Cardiac muscle cell (in vitro differentiated cells and primary cell): ENCODE measurements at regions not wholly inside any gene's neighbourhood (a gene's known extent, or its start where the extent isn't known, plus 50 kb on each side); places are given as distances from the start of the nearest gene placed in this dataset.
A peak's percentile ranks its signal among the peaks of the same experiment; 100 is the strongest.

ENCODE experiments used
- DNase-seq, 2 donors: peaks; one replicate each; pipeline versions ENCODE4 v3.0.0 to v3.0.0-alpha.2; 2010 to 2017; ENCODE audit warnings: low read depth in 1 of 2, low spot score in 1 of 2
- H3K27ac ChIP-seq: fragments of 200-600 bp; sonication (generic); 2 replicates; pipeline ENCODE4 v1.5.1; 2016
- H3K27me3 ChIP-seq: fragments of 200-600 bp; sonication (generic); 2 replicates; pipeline ENCODE4 v1.6.0; 2016; ENCODE audit warnings: control low read depth
- H3K36me3 ChIP-seq: fragments of 200-600 bp; sonication (generic); 2 replicates; pipeline ENCODE4 v1.5.1; 2016; ENCODE audit warnings: control low read depth
- H3K4me1 ChIP-seq: fragments of 200-600 bp; sonication (generic); 2 replicates; pipeline ENCODE4 v1.8.1; 2017; ENCODE audit warnings: low read depth, mild to moderate bottlenecking, mixed run types
- H3K4me3 ChIP-seq: fragments of 200-600 bp; sonication (generic); 2 replicates; pipeline ENCODE4 v1.5.1; 2016; ENCODE audit warnings: mild to moderate bottlenecking
- H3K9me3 ChIP-seq: fragments of 200-600 bp; sonication (generic); 2 replicates; pipeline ENCODE4 v1.5.1; 2017; ENCODE audit warnings: low read depth, mild to moderate bottlenecking, control low read depth
- TF ChIP-seq, protein P1 (sequence below): IDR thresholded peaks from 2 replicates; pipeline ENCODE4 v1.5.1; 2012; ENCODE audit warnings: low read depth, mild to moderate bottlenecking, low read length

DNA sequence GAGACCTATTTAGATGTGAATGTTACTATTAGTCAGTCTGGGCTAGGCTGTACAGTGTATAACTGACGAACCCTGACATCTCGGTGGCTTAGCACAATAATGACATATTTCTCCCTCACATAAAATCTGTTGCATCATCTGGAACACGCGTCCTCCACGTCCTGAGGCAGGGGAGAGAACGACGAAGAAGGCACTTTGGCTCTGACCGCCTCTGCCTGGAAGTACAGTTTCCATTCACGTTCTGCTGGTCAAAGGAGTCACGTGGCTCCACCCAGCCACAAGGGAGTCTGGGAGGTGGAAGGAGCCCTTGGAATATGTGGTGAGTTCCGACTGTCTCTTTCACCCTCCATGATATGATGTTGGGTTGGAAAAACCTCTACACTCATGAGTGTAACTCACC, 55.1 kb upstream of the CD82 start:
- no peaks in the 10 kb centered on the region for H3K9me3 ChIP-seq
- H3K4me3 ChIP-seq, result no peak overlapping the region
- no peak overlapping the region for H3K27ac ChIP-seq
- no peaks in the 10 kb centered on the region for H3K36me3 ChIP-seq
- TF ChIP-seq, protein P1, sequence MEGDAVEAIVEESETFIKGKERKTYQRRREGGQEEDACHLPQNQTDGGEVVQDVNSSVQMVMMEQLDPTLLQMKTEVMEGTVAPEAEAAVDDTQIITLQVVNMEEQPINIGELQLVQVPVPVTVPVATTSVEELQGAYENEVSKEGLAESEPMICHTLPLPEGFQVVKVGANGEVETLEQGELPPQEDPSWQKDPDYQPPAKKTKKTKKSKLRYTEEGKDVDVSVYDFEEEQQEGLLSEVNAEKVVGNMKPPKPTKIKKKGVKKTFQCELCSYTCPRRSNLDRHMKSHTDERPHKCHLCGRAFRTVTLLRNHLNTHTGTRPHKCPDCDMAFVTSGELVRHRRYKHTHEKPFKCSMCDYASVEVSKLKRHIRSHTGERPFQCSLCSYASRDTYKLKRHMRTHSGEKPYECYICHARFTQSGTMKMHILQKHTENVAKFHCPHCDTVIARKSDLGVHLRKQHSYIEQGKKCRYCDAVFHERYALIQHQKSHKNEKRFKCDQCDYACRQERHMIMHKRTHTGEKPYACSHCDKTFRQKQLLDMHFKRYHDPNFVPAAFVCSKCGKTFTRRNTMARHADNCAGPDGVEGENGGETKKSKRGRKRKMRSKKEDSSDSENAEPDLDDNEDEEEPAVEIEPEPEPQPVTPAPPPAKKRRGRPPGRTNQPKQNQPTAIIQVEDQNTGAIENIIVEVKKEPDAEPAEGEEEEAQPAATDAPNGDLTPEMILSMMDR, result no peak
- H3K27me3 ChIP-seq, result no peaks in the 10 kb centered on the region
- no peak for DNase-seq
- no peaks in the 10 kb centered on the region for H3K4me1 ChIP-seq

DNA sequence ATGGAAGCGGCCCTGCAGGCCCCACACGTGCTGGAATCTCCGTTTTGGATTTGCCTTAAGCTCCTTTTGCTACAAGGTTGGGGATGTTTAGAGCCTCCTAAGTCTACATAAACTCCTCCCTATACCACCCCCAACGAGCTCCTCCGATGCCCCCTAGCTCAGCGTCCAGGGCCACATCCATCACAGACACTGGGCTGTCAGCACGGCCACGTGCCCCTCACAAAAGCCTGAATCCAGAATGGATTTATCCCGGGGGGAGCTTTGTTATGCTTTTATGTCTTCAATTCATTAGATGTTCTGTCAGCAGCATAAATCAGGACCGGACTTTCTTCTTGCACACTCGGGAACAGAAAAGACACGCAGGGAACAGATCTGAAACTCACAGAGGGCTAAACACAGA, 52.6 kb upstream of the CD82 start:
- DNase-seq, result no peak
- no peaks in the 10 kb centered on the region for H3K4me1 ChIP-seq
- TF ChIP-seq, protein P1, result no peak
- no peak overlapping the region for H3K27ac ChIP-seq
- H3K9me3 ChIP-seq, result no peaks in the 10 kb centered on the region
- no peak overlapping the region for H3K4me3 ChIP-seq
- no peaks in the 10 kb centered on the region for H3K27me3 ChIP-seq
- no peaks in the 10 kb centered on the region for H3K36me3 ChIP-seq

DNA sequence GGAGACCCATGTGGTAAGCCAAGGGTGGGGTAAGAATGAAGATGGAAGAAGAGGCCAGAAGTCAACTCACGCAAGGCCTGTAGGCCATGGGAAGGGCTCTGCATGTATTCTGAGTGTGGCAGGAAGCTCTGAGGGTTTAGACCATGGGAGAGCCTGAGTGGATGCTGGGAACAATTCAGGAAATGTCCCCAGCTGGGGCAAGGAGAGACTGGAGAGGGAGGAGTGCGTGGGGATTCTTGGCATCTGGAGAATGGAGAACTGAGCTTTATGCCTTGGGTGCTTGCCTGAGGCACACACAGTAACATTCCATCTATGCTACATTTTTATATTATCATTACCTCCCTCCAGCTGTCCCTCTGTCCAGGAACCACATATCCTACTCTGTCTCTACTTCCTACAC, 50.4 kb upstream of the CD82 start:
- Histone ChIP-seq H3K27me3 (no peaks in the 10 kb centered on the region), H3K4me3 (no peak overlapping the region), H3K4me1 (no peaks in the 10 kb centered on the region), H3K9me3 (no peaks in the 10 kb centered on the region), H3K36me3 (no peaks in the 10 kb centered on the region), H3K27ac (no peak overlapping the region)
- peak in 1 of 2 donors; percentile 39 for DNase-seq
- TF ChIP-seq, protein P1, result no peak
